Spleen (tissue), 7 donors: ENCODE measurements at regions not wholly inside any gene's neighbourhood (a gene's known extent, or its start where the extent isn't known, plus 50 kb on each side); places are given as distances from the start of the nearest gene placed in this dataset.

ENCODE experiments used
- POLR2A ChIP-seq, 3 donors: fragments of 450-650 bp; IDR thresholded peaks; one replicate each; pipeline ENCODE4 v1.5.1; 2017; ENCODE audit warnings: antibody characterized with exemption in 3 of 3, mild to moderate bottlenecking in 1 of 3
- POLR2AphosphoS5 ChIP-seq, 3 donors: sonication (generic); formaldehyde crosslinking; IDR thresholded peaks; one replicate each; pipeline ENCODE4 v1.5.1; 2017; ENCODE audit warnings: antibody characterized with exemption in 3 of 3
- TF ChIP-seq, protein P1 (sequence below), 11 experiments: fragments of 200-600 bp in 7 of 11; fragments of 450-650 bp in 4 of 11; sonication (generic) in 4 of 11; IDR thresholded peaks in 8 of 11; conservative IDR thresholded peaks in 3 of 11; 1 replicate in 7 of 11; 2 replicates in 4 of 11; pipeline versions ENCODE4 v1.4.0 to v1.8.0; 2016 to 2021; ENCODE audit warnings: antibody characterized with exemption in 11 of 11, inconsistent platforms in 4 of 11, mild to moderate bottlenecking in 1 of 11
- donor health status: DM: no; HTN: no; CAD: no; lungs with moderate emphysema.
- donor health status: DM: no; HTN: no; CAD: no.
- donor health status: DM: no; HTN: no; CAD: no.

- TF ChIP-seq POLR2AphosphoS5 (IDR thresholded peaks at IDR 0.05): no peak
- TF ChIP-seq POLR2A (IDR thresholded peaks at IDR 0.05): no peak
- TF ChIP-seq, protein P1, sequence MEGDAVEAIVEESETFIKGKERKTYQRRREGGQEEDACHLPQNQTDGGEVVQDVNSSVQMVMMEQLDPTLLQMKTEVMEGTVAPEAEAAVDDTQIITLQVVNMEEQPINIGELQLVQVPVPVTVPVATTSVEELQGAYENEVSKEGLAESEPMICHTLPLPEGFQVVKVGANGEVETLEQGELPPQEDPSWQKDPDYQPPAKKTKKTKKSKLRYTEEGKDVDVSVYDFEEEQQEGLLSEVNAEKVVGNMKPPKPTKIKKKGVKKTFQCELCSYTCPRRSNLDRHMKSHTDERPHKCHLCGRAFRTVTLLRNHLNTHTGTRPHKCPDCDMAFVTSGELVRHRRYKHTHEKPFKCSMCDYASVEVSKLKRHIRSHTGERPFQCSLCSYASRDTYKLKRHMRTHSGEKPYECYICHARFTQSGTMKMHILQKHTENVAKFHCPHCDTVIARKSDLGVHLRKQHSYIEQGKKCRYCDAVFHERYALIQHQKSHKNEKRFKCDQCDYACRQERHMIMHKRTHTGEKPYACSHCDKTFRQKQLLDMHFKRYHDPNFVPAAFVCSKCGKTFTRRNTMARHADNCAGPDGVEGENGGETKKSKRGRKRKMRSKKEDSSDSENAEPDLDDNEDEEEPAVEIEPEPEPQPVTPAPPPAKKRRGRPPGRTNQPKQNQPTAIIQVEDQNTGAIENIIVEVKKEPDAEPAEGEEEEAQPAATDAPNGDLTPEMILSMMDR (IDR thresholded peaks at IDR 0.05 in 8 of 11, conservative IDR thresholded peaks at IDR 0.05 in 3 of 11): no peak
Measured at GRCh38 chr3:109882144-109882543, 544.8 kb upstream of the DPPA4 start.
